WTC11 (cell line): ENCODE measurements at regions not wholly inside any gene's neighbourhood (a gene's known extent, or its start where the extent isn't known, plus 50 kb on each side); places are given as distances from the start of the nearest gene placed in this dataset.

Experiments used
- ATAC-seq: fragments of 200-7000 bp; cut with Tn5 transposase; 2 replicates; pipeline ENCODE4 v1.10.0; 2021; ENCODE audit warnings: mild to moderate bottlenecking, moderate library complexity
- CTCF ChIA-PET: fragments of 300-600 bp; sonication (Branson Sonifier 250); formaldehyde crosslinking; loops from one replicate; lab custom pipeline; 2021; ENCODE audit warnings: antibody characterized with exemption; lab: Charles Lee
- POLR2A ChIA-PET: fragments of 350-600 bp; sonication (Branson Sonifier 250); formaldehyde crosslinking; loops from one replicate; lab custom pipeline; 2021; ENCODE audit warnings: antibody characterized with exemption; lab: Charles Lee
- DNase-seq: peaks from one replicate; pipeline ENCODE4 v3.0.0; 2021; ENCODE audit warnings: low spot score
- H3K27ac Mint-ChIP-seq: 2 replicates; pipeline ENCODE4 v1.8.0; 2021; ENCODE audit warnings: mixed read lengths
- H3K27me3 Mint-ChIP-seq: 2 replicates; pipeline ENCODE4 v1.8.0; 2021; ENCODE audit warnings: low read depth, mild to moderate bottlenecking, moderate library complexity, mixed read lengths
- H3K36me3 Mint-ChIP-seq: 2 replicates; pipeline ENCODE4 v1.8.0; 2021; ENCODE audit warnings: mixed read lengths
- H3K4me1 Mint-ChIP-seq: 2 replicates; pipeline ENCODE4 v1.8.0; 2022; ENCODE audit warnings: mixed read lengths
- H3K4me3 Mint-ChIP-seq: 2 replicates; pipeline ENCODE4 v1.8.0; 2021; ENCODE audit warnings: mild to moderate bottlenecking, moderate library complexity, mixed read lengths
- H3K9me3 Mint-ChIP-seq: 2 replicates; pipeline ENCODE4 v1.8.0; 2021; ENCODE audit warnings: mixed read lengths
- ARID4B ChIP-seq: sonication (generic); formaldehyde crosslinking; IDR thresholded peaks from 2 replicates; pipeline ENCODE4 v1.8.0; 2023; ENCODE audit warnings: missing genetic modification reagents, mild to moderate bottlenecking, borderline replicate concordance
- ATF1 ChIP-seq: sonication (generic); formaldehyde crosslinking; IDR thresholded peaks from 2 replicates; pipeline ENCODE4 v1.8.1; 2023; ENCODE audit warnings: mild to moderate bottlenecking, moderate library complexity, missing genetic modification reagents
- ATF6 ChIP-seq: sonication (generic); formaldehyde crosslinking; IDR thresholded peaks from 2 replicates; pipeline ENCODE4 v1.8.1; 2023; ENCODE audit warnings: mild to moderate bottlenecking, missing genetic modification reagents
- ELF4 ChIP-seq: sonication (generic); formaldehyde crosslinking; IDR thresholded peaks from 2 replicates; pipeline ENCODE4 v1.8.1; 2022; ENCODE audit warnings: low read depth, mild to moderate bottlenecking, moderate library complexity, missing genetic modification reagents
- FOXP1 ChIP-seq: sonication (generic); formaldehyde crosslinking; IDR thresholded peaks from 2 replicates; pipeline ENCODE4 v1.8.0; 2022; ENCODE audit warnings: missing genetic modification reagents, mild to moderate bottlenecking, moderate library complexity, borderline replicate concordance
- FOXP4 ChIP-seq: sonication (generic); formaldehyde crosslinking; IDR thresholded peaks from 2 replicates; pipeline ENCODE4 v1.8.0; 2022; ENCODE audit warnings: mild to moderate bottlenecking, missing genetic modification reagents
- GRHL2 ChIP-seq: fragments of 250-450 bp; sonication (Bioruptor Pico); IDR thresholded peaks from 2 replicates; pipeline ENCODE4 v1.8.0; 2022; ENCODE audit warnings: mild to moderate bottlenecking, moderate library complexity; ENCODE audit not compliant: insufficient replicate concordance, severe bottlenecking
- HMGXB4 ChIP-seq: sonication (generic); formaldehyde crosslinking; IDR thresholded peaks from 2 replicates; pipeline ENCODE4 v1.8.1; 2023; ENCODE audit warnings: mild to moderate bottlenecking, moderate library complexity, missing genetic modification reagents
- JAZF1 ChIP-seq: fragments of 250-450 bp; sonication (Bioruptor Pico); IDR thresholded peaks from 2 replicates; pipeline ENCODE4 v1.9.0; 2021; ENCODE audit warnings: moderate library complexity, mild to moderate bottlenecking, inconsistent platforms
- NFE2L1 ChIP-seq: sonication (generic); formaldehyde crosslinking; IDR thresholded peaks from 2 replicates; pipeline ENCODE4 v1.8.1; 2023; ENCODE audit warnings: missing genetic modification reagents
- NR1H2 ChIP-seq: sonication (generic); formaldehyde crosslinking; IDR thresholded peaks from 2 replicates; pipeline ENCODE4 v1.9.0; 2021; ENCODE audit warnings: mild to moderate bottlenecking, moderate library complexity, missing genetic modification reagents
- NR3C1 ChIP-seq: sonication (generic); formaldehyde crosslinking; conservative IDR thresholded peaks from 2 replicates; pipeline ENCODE4 v1.8.1; 2023; ENCODE audit warnings: low read depth, mild to moderate bottlenecking, missing genetic modification reagents
- TEAD1 ChIP-seq: sonication (generic); formaldehyde crosslinking; IDR thresholded peaks from 2 replicates; pipeline ENCODE4 v1.8.0; 2022; ENCODE audit warnings: mild to moderate bottlenecking, missing genetic modification reagents
- TP53 ChIP-seq: sonication (generic); formaldehyde crosslinking; IDR thresholded peaks from 2 replicates; pipeline ENCODE4 v1.8.1; 2023; ENCODE audit warnings: mild to moderate bottlenecking, missing genetic modification reagents
- ZBTB43 ChIP-seq: sonication (generic); formaldehyde crosslinking; IDR thresholded peaks from 2 replicates; pipeline ENCODE4 v1.8.1; 2023; ENCODE audit warnings: mild to moderate bottlenecking, missing genetic modification reagents
- ZNF232 ChIP-seq: sonication (generic); formaldehyde crosslinking; IDR thresholded peaks from 2 replicates; pipeline ENCODE4 v1.8.0; 2022; ENCODE audit warnings: mild to moderate bottlenecking, missing genetic modification reagents
- ZNF532 ChIP-seq: fragments of 250-450 bp; sonication (Bioruptor Pico); IDR thresholded peaks from 2 replicates; pipeline ENCODE4 v1.9.0; 2021; ENCODE audit warnings: mild to moderate bottlenecking, borderline replicate concordance

- TF ChIP-seq GRHL2 (CRISPR knock-in tag) (no peak), NFE2L1 (no peak), ZBTB43 (CRISPR knock-in tag) (no peak), FOXP1 (CRISPR knock-in tag) (no peak)
Observed at GRCh38 chr1:3968851-3969250, 68.8 kb upstream of the C1orf174 start (continued).

- Mint-ChIP-seq H3K27ac (no peak overlapping the region), H3K4me3 (no peak overlapping the region), H3K27me3 (peaks cover 22% of the 10 kb centered on the region), H3K9me3 (peaks cover 87% of the 10 kb centered on the region), H3K36me3 (peaks cover 76% of the 10 kb centered on the region), H3K4me1 (no peaks in the 10 kb centered on the region)
- DNase-seq (no peak), ATAC-seq (no peak)
- ChIA-PET CTCF (no interaction called here), POLR2A (no interaction called here)
- TF ChIP-seq ELF4 (CRISPR knock-in tag) (no peak), ARID4B (CRISPR knock-in tag) (no peak)
Observed at GRCh38 chr1:3971981-3972380, 71.9 kb upstream of the C1orf174 start.

GRCh38 chr1:3975903-3976630, 76.0 kb upstream of the C1orf174 start:
- Mint-ChIP-seq H3K4me1 (no peaks in the 10 kb centered on the region), H3K9me3 (peaks cover 82% of the 10 kb centered on the region), H3K4me3 (no peak overlapping the region), H3K27me3 (peaks cover 28% of the 10 kb centered on the region), H3K27ac (no peak overlapping the region), H3K36me3 (peaks cover 66% of the 10 kb centered on the region)
- DNase-seq (no peak), ATAC-seq (no peak)
- ChIA-PET CTCF (no interaction called here), POLR2A (no interaction called here)
- no peak for TF ChIP-seq ZNF232 (CRISPR knock-in tag)
- TF ChIP-seq JAZF1 (CRISPR knock-in tag), result no peak
- TF ChIP-seq ZNF532 (CRISPR knock-in tag), result no peak
- TF ChIP-seq TP53, result no peak
- TF ChIP-seq FOXP4 (CRISPR knock-in tag), result no peak
- no peak for TF ChIP-seq ATF1 (CRISPR knock-in tag)
- no peak for TF ChIP-seq NR1H2 (CRISPR knock-in tag)
- TF ChIP-seq NR3C1 (CRISPR knock-in tag), result no peak
- TF ChIP-seq TEAD1 (CRISPR knock-in tag), result no peak
- TF ChIP-seq ATF6 (CRISPR knock-in tag), result no peak
- no peak for TF ChIP-seq HMGXB4
- no peak for TF ChIP-seq ELF4 (CRISPR knock-in tag)
